ENCODE measurements at regions not wholly inside any gene's neighbourhood (a gene's known extent, or its start where the extent isn't known, plus 50 kb on each side); places are given as distances from the start of the nearest gene placed in this dataset.

DNA sequence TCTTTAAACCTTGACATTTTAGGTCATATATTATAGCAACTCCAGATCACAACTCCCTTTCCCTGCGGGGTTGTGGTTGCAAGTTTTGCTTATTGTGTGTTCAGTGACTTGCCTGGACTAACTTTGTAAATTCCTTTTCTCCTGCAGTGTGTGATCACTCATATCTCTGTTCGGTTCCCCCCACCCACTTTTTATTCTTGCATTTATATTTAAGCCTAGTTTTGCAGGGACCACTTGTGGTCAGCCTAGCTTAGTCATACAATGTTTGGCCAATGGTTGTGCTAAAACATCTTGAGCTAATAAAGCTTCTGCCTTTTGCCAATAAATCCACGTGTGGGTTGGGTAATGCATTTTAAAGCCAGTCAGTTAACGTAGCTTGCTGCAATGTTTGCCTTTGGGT, 146.5 kb upstream of the IRX4 start:
- TF ChIP-seq POLR2AphosphoS5 (IDR thresholded peaks at IDR 0.05), result no peak
- TF ChIP-seq, protein P1, sequence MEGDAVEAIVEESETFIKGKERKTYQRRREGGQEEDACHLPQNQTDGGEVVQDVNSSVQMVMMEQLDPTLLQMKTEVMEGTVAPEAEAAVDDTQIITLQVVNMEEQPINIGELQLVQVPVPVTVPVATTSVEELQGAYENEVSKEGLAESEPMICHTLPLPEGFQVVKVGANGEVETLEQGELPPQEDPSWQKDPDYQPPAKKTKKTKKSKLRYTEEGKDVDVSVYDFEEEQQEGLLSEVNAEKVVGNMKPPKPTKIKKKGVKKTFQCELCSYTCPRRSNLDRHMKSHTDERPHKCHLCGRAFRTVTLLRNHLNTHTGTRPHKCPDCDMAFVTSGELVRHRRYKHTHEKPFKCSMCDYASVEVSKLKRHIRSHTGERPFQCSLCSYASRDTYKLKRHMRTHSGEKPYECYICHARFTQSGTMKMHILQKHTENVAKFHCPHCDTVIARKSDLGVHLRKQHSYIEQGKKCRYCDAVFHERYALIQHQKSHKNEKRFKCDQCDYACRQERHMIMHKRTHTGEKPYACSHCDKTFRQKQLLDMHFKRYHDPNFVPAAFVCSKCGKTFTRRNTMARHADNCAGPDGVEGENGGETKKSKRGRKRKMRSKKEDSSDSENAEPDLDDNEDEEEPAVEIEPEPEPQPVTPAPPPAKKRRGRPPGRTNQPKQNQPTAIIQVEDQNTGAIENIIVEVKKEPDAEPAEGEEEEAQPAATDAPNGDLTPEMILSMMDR (IDR thresholded peaks at IDR 0.05 in 8 of 11, conservative IDR thresholded peaks at IDR 0.05 in 3 of 11), result no peak
- TF ChIP-seq POLR2A (IDR thresholded peaks at IDR 0.05), result no peak
- intact Hi-C loops (cut with DNase I; ENCODE audit: low total_unique reads), result loop anchor here (10.0 kb wide), 1 partner anchor 284 kb away; no protein-coding TSS in a partner anchor
- no peak for DNase-seq
- no peak overlapping the region for H3K4me3 ChIP-seq
- no peaks in the 10 kb centered on the region for H3K36me3 ChIP-seq
- WGBS, 5 donors, result 66 to 81% (median 73%) methylated on average over 4 of the region's 4 CpGs
- peaks cover 0 to 14% (median 3%) of the 10 kb centered on the region in 8 donors for H3K9me3 ChIP-seq
- H3K27ac ChIP-seq, result no peak overlapping the region
- peaks cover 0 to 47% (median 0%) of the 10 kb centered on the region in 7 donors for H3K27me3 ChIP-seq (replicated peaks in 1 of 7)
- no peaks in the 10 kb centered on the region for H3K4me1 ChIP-seq

DNA sequence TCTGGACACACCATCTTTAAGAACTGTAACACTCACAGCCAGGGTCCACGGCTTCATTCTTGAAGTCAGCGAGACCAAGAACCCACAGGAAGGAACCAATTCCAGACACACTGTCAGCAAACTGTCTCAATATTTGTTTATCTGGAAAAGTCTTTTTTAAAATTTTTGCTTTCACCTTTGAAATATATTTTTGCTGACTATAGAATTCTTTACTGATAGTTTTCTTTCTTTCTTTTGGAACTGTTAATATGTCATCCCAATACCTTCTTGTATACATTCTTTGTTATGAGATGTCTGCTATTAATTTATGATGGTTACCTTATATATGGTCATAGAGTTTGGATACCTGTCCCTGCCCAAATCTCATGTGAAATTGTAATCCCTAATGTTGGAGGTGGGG, 145.1 kb upstream of the IRX4 start:
- Histone ChIP-seq H3K4me1 (no peaks in the 10 kb centered on the region), H3K9me3 (peaks cover 0 to 4% (median under 1%) of the 10 kb centered on the region in 8 donors), H3K27ac (no peak overlapping the region), H3K36me3 (no peaks in the 10 kb centered on the region), H3K27me3 (replicated peaks in 1 of 7) (peaks cover 0 to 53% (median 0%) of the 10 kb centered on the region in 7 donors), H3K4me3 (no peak overlapping the region)
- TF ChIP-seq, protein P1 (IDR thresholded peaks at IDR 0.05 in 8 of 11, conservative IDR thresholded peaks at IDR 0.05 in 3 of 11), result no peak
- no peak for TF ChIP-seq POLR2A (IDR thresholded peaks at IDR 0.05)
- TF ChIP-seq POLR2AphosphoS5 (IDR thresholded peaks at IDR 0.05), result no peak
- WGBS, 5 donors, result 77 to 89% (median 82%) methylated on average over 2 of the region's 2 CpGs
- intact Hi-C loops (cut with DNase I; ENCODE audit: low total_unique reads), result loop anchor here (10.0 kb wide), 1 partner anchor 283 kb away; no protein-coding TSS in a partner anchor
- DNase-seq, result no peak

DNA sequence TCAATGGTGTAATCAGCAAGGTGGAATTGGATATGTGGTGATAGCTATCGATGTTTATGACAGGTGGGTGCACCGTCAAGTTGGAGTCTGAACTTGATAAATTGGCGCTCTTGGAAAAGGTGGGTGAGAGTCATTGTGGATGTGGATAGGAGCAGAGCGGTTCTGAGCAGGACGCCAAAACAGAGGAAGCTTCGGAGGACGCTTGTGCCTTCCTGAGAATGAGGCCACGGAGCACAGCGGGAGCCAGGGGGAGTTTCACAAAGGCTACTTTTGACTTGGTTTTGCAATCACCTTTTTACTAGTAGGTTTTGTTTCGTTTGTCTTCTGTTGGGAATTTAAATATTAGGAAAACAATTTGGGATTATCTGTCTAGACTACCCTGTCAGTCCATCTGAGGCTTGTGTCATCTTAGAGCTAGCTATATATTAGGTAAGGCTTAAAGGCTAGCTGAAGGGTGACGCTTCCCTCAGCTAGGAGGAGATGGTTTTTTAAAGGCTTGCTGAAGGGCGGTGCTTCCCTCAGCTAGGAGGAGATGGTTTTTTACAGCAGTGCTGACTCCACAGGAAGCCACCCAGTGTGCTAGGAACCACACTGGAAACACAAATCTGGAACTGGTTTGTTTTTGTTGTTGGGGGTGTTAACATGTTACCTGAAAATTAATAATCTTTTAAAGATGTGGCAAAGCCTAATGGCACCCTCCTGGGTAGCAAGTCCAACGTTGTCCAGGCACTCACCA, 142.4 kb upstream of the IRX4 start:
- DNase-seq, result no peak
- no peaks in the 10 kb centered on the region for H3K4me1 ChIP-seq
- no peak overlapping the region for H3K27ac ChIP-seq
- intact Hi-C loops (cut with DNase I; ENCODE audit: low total_unique reads), result loop anchor here (5.0 to 10.0 kb wide), 2 partner anchors 248 to 280 kb away; no protein-coding TSS in a partner anchor
- H3K4me3 ChIP-seq, result no peak overlapping the region
- H3K27me3 ChIP-seq (replicated peaks in 1 of 7), result peaks cover 0 to 51% (median 0%) of the 10 kb centered on the region in 7 donors
- H3K9me3 ChIP-seq, result no peaks in the 10 kb centered on the region
- 70 to 75% (median 71%) methylated on average over 13 of the region's 13 CpGs for WGBS, 5 donors
- TF ChIP-seq, protein P1 (IDR thresholded peaks at IDR 0.05 in 8 of 11, conservative IDR thresholded peaks at IDR 0.05 in 3 of 11), result no peak
- no peak for TF ChIP-seq POLR2AphosphoS5 (IDR thresholded peaks at IDR 0.05)
- no peak for TF ChIP-seq POLR2A (IDR thresholded peaks at IDR 0.05)
- H3K36me3 ChIP-seq, result no peaks in the 10 kb centered on the region

DNA sequence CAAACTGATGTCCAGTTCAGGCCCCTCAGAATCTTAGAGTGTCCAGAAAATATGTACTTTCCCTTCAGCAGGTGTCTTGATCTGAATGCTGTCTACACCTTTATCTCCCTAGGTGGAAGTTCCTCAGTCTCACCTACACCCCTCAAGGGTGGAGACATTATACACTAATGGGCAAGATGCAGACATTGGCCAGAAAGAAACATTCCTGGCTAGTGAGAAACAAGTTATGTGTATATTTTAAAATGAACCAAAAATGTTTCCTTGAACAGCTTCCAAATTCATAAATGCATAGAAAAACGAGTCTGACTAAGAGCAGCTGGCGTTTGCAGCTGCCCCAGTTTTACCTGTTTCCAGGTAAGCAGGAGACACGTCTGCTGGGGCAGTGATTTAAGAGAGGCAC, 140.5 kb upstream of the IRX4 start:
- Histone ChIP-seq H3K27me3 (replicated peaks in 1 of 7) (peaks cover 0 to 58% (median 0%) of the 10 kb centered on the region in 7 donors), H3K27ac (no peak overlapping the region), H3K4me3 (no peak overlapping the region), H3K9me3 (no peaks in the 10 kb centered on the region), H3K4me1 (no peaks in the 10 kb centered on the region), H3K36me3 (no peaks in the 10 kb centered on the region)
- no peak for DNase-seq
- intact Hi-C loops (cut with DNase I; ENCODE audit: low total_unique reads), result loop anchor here (5.0 to 10.0 kb wide), 2 partner anchors 246 to 278 kb away; no protein-coding TSS in a partner anchor
- 49 to 68% (median 60%) methylated on average over 3 of the region's 3 CpGs for WGBS, 5 donors
- TF ChIP-seq POLR2AphosphoS5 (IDR thresholded peaks at IDR 0.05), result no peak
- TF ChIP-seq POLR2A (IDR thresholded peaks at IDR 0.05), result no peak
- TF ChIP-seq, protein P1 (IDR thresholded peaks at IDR 0.05 in 8 of 11, conservative IDR thresholded peaks at IDR 0.05 in 3 of 11), result no peak

Measured in spleen (tissue), 11 donors.